ENCODE measurements at regions not wholly inside any gene's neighbourhood (a gene's known extent, or its start where the extent isn't known, plus 50 kb on each side); places are given as distances from the start of the nearest gene placed in this dataset.
A peak's percentile ranks its signal among the peaks of the same experiment; 100 is the strongest.

DNA sequence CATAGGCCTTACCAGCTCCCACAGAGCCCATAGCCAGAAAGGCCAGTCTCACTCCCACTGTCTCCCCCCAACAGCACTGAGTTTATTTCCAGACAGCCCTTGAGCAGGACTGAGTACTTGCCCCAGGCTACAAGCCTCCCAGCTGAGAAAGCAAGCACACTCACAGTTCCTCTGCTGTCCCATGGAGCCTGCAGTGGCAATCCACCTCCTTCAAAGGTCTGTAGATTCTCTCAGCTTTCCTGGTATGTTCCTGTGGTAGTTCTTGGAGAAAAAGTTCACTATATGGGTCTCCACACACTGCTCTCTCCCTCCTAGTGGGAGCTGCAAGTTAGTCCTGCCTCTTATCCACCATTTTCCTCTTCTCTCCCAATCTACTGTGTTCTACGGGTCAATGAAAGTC lies 728.7 kb downstream of the DIAPH3 start:
- H3K27ac ChIP-seq (ENCODE audit: extremely low read depth, low read depth, low read length) = no peak overlapping the region
- POLR2A ChIA-PET = no interaction called here
- TF ChIP-seq ZNF404 (tag by site-specific recombination; IDR thresholded peaks at IDR 0.05) = no peak
- no peak for TF ChIP-seq ZNF37A (tag by site-specific recombination; IDR thresholded peaks at IDR 0.05)
- H3K4me3 ChIP-seq (ENCODE audit: low read depth, low read length) = no peak overlapping the region
- no peaks in the 10 kb centered on the region for H3K4me1 ChIP-seq (ENCODE audit: control insufficient read depth, insufficient read depth, low read length)
- no peaks in the 10 kb centered on the region for H3K36me3 ChIP-seq (ENCODE audit: control insufficient read depth in 2 of 2, insufficient read depth in 1 of 2, low read length in 2 of 2)
- CTCF ChIA-PET = no interaction called here
- no peaks in the 10 kb centered on the region for H3K9me3 ChIP-seq (ENCODE audit: control insufficient read depth, insufficient read depth, low read depth, low read length)

DNA sequence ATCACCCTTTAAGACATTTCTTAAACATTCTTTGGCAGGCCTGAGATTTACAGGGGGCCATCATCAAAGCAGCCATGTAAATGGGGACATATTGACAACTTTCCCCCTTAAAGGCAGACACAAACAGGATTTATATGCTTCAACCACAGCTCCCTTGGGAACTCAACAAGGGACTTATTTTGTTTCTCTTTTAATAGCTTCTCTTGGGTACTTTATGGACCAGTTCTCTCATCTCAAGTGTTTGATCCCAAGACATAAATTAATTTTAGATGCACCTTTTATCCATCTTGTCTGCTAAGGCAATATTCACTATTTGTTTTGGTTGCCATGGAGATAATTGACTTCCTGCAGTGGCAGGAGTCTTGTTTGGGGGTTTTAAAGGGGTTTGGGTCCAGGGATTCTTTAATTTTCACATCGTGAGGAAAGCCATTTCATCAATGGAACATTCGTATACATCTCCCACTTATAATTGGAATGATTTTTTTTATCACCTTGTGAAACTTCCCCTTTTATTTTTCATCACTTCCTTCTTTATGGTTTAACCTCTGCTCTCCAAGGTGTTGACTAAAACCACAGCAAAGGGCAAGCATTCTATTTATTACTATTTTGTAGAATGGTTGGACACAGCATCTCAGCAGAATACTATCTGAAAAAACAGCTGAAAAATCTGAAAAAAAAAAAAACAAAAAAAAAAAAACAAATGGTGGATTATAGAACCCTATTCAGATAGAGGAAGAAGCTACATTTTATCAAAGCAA lies 726.0 kb downstream of the DIAPH3 start:
- CTCF ChIA-PET = interaction anchor here (0.5 to 0.6 kb wide), 2 partner anchors 42 to 333 kb away, joined by 3 read pairs; no protein-coding TSS in a partner anchor
- no peaks in the 10 kb centered on the region for H3K36me3 ChIP-seq (ENCODE audit: control insufficient read depth in 2 of 2, insufficient read depth in 1 of 2, low read length in 2 of 2)
- H3K9me3 ChIP-seq (ENCODE audit: control insufficient read depth, insufficient read depth, low read depth, low read length) = no peaks in the 10 kb centered on the region
- TF ChIP-seq, protein P1, sequence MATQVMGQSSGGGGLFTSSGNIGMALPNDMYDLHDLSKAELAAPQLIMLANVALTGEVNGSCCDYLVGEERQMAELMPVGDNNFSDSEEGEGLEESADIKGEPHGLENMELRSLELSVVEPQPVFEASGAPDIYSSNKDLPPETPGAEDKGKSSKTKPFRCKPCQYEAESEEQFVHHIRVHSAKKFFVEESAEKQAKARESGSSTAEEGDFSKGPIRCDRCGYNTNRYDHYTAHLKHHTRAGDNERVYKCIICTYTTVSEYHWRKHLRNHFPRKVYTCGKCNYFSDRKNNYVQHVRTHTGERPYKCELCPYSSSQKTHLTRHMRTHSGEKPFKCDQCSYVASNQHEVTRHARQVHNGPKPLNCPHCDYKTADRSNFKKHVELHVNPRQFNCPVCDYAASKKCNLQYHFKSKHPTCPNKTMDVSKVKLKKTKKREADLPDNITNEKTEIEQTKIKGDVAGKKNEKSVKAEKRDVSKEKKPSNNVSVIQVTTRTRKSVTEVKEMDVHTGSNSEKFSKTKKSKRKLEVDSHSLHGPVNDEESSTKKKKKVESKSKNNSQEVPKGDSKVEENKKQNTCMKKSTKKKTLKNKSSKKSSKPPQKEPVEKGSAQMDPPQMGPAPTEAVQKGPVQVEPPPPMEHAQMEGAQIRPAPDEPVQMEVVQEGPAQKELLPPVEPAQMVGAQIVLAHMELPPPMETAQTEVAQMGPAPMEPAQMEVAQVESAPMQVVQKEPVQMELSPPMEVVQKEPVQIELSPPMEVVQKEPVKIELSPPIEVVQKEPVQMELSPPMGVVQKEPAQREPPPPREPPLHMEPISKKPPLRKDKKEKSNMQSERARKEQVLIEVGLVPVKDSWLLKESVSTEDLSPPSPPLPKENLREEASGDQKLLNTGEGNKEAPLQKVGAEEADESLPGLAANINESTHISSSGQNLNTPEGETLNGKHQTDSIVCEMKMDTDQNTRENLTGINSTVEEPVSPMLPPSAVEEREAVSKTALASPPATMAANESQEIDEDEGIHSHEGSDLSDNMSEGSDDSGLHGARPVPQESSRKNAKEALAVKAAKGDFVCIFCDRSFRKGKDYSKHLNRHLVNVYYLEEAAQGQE (tag by site-specific recombination; IDR thresholded peaks at IDR 0.05) = peak; percentile 79
- no peak for TF ChIP-seq ZNF221 (tag by site-specific recombination; IDR thresholded peaks at IDR 0.05; ENCODE audit: borderline replicate concordance)
- TF ChIP-seq ZNF521 (tag by site-specific recombination; IDR thresholded peaks at IDR 0.05) = no peak
- TF ChIP-seq ZNF292 (tag by site-specific recombination; IDR thresholded peaks at IDR 0.05; ENCODE audit: borderline replicate concordance, low read depth) = no peak
- no peak overlapping the region for H3K27ac ChIP-seq (ENCODE audit: extremely low read depth, low read depth, low read length)
- H3K4me3 ChIP-seq (ENCODE audit: low read depth, low read length) = no peak overlapping the region
- POLR2A ChIA-PET = no interaction called here
- no peaks in the 10 kb centered on the region for H3K4me1 ChIP-seq (ENCODE audit: control insufficient read depth, insufficient read depth, low read length)

DNA sequence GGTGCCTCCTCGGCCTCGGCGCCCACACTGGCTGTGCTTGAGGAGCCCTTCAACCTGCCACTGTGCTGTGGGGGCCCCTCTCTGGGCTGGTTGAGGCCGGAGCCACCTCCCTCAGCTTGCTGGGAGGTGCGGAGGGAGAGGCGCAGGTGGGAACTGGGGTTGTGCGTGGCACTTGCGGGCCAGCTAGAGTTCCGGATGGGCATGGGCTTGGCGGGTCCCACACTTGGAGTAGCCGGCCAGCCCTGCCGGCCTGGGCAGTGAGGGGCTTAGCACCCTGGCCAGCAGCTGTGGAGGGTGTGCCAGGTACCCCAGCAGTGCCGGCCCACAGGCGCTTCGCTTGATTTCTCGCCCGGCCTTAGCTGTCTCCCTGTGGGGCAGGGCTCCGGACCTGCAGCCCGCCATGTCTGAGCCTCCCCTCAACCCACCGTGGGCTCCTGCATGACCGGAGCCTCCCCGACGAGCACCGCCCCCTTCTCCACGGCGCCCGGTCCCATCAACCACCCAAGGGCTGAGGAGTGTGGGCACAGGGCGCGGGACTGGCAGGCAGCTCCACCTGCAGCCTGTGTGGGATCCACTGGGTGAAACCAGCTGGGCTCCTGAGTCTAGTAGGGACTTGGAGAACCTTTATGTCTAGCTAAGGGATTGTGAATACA lies 723.8 kb downstream of the DIAPH3 start:
- ChIA-PET POLR2A (no interaction called here), CTCF (no interaction called here)
- H3K27ac ChIP-seq (ENCODE audit: extremely low read depth, low read depth, low read length) = no peak overlapping the region
- no peaks in the 10 kb centered on the region for H3K9me3 ChIP-seq (ENCODE audit: control insufficient read depth, insufficient read depth, low read depth, low read length)
- no peaks in the 10 kb centered on the region for H3K4me1 ChIP-seq (ENCODE audit: control insufficient read depth, insufficient read depth, low read length)
- H3K36me3 ChIP-seq (ENCODE audit: control insufficient read depth in 2 of 2, insufficient read depth in 1 of 2, low read length in 2 of 2) = no peaks in the 10 kb centered on the region
- no peak overlapping the region for H3K4me3 ChIP-seq (ENCODE audit: low read depth, low read length)
- TF ChIP-seq ZNF785 (tag by site-specific recombination; IDR thresholded peaks at IDR 0.05) (no peak), ZNF112 (tag by site-specific recombination; IDR thresholded peaks at IDR 0.05) (no peak), ZSCAN30 (tag by site-specific recombination; IDR thresholded peaks at IDR 0.05) (no peak), ZNF610 (tag by site-specific recombination; IDR thresholded peaks at IDR 0.05; ENCODE audit: borderline replicate concordance) (no peak), ZNF658 (tag by site-specific recombination; IDR thresholded peaks at IDR 0.05) (no peak), ZNF266 (tag by site-specific recombination; IDR thresholded peaks at IDR 0.05; ENCODE audit: low read depth) (no peak), ZNF394 (tag by site-specific recombination; IDR thresholded peaks at IDR 0.05; ENCODE audit: borderline replicate concordance) (no peak)
- TF ChIP-seq, protein P2, sequence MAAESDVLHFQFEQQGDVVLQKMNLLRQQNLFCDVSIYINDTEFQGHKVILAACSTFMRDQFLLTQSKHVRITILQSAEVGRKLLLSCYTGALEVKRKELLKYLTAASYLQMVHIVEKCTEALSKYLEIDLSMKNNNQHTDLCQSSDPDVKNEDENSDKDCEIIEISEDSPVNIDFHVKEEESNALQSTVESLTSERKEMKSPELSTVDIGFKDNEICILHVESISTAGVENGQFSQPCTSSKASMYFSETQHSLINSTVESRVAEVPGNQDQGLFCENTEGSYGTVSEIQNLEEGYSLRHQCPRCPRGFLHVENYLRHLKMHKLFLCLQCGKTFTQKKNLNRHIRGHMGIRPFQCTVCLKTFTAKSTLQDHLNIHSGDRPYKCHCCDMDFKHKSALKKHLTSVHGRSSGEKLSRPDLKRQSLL (tag by site-specific recombination; IDR thresholded peaks at IDR 0.05) = no peak
- TF ChIP-seq, protein P3, sequence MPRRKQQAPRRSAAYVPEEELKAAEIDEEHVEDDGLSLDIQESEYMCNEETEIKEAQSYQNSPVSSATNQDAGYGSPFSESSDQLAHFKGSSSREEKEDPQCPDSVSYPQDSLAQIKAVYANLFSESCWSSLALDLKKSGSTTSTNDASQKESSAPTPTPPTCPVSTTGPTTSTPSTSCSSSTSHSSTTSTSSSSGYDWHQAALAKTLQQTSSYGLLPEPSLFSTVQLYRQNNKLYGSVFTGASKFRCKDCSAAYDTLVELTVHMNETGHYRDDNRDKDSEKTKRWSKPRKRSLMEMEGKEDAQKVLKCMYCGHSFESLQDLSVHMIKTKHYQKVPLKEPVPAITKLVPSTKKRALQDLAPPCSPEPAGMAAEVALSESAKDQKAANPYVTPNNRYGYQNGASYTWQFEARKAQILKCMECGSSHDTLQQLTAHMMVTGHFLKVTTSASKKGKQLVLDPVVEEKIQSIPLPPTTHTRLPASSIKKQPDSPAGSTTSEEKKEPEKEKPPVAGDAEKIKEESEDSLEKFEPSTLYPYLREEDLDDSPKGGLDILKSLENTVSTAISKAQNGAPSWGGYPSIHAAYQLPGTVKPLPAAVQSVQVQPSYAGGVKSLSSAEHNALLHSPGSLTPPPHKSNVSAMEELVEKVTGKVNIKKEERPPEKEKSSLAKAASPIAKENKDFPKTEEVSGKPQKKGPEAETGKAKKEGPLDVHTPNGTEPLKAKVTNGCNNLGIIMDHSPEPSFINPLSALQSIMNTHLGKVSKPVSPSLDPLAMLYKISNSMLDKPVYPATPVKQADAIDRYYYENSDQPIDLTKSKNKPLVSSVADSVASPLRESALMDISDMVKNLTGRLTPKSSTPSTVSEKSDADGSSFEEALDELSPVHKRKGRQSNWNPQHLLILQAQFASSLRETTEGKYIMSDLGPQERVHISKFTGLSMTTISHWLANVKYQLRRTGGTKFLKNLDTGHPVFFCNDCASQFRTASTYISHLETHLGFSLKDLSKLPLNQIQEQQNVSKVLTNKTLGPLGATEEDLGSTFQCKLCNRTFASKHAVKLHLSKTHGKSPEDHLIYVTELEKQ (tag by site-specific recombination; IDR thresholded peaks at IDR 0.05; ENCODE audit: borderline replicate concordance) = no peak

Data from HEK293 (cell line).